D721Med (cell line): ENCODE measurements at regions not wholly inside any gene's neighbourhood (a gene's known extent, or its start where the extent isn't known, plus 50 kb on each side); places are given as distances from the start of the nearest gene placed in this dataset.

Experiments used
- DNase-seq: peaks from one replicate; pipeline ENCODE4 v3.0.0; 2011; ENCODE audit warnings: low spot score; ENCODE audit not compliant: insufficient read length
- FAIRE-seq: peaks from 2 replicates; lab custom pipeline; 2011; peaks lifted over from hg19 to GRCh38; lab: Jason Lieb, UNC
- CTCF ChIP-seq: IDR thresholded peaks from 2 replicates; pipeline ENCODE4 v1.5.1; 2012; ENCODE audit warnings: mild to moderate bottlenecking, control low read depth; ENCODE audit not compliant: insufficient read depth; ENCODE audit errors: missing control alignments

GRCh38 chr2:103818176-103818575 is 1035.7 kb upstream of the POU3F3 start:
- DNase-seq (no peak), FAIRE-seq (no peak)
- TF ChIP-seq CTCF = no peak

GRCh38 chr2:103819599-103819998 is 1034.3 kb upstream of the POU3F3 start:
- FAIRE-seq (no peak), DNase-seq (no peak)
- TF ChIP-seq CTCF = no peak

GRCh38 chr2:103823847-103824246 is 1030.1 kb upstream of the POU3F3 start:
- TF ChIP-seq CTCF = no peak
- DNase-seq = no peak
- no peak for FAIRE-seq

GRCh38 chr2:103847276-103847675 is 1006.6 kb upstream of the POU3F3 start:
- FAIRE-seq = no peak

GRCh38 chr2:103859238-103859637 is 994.7 kb upstream of the POU3F3 start:
- TF ChIP-seq CTCF = no peak
- FAIRE-seq = no peak
- DNase-seq = no peak

More at GRCh38 chr2:103847276-103847675, 1006.6 kb upstream of the POU3F3 start:
- DNase-seq = no peak
- no peak for TF ChIP-seq CTCF

GRCh38 chr2:103860016-103860415 is 993.9 kb upstream of the POU3F3 start:
- no peak for FAIRE-seq
- DNase-seq = no peak
- no peak for TF ChIP-seq CTCF

GRCh38 chr2:103868396-103868795 is 985.5 kb upstream of the POU3F3 start:
- TF ChIP-seq CTCF = no peak
- DNase-seq (no peak), FAIRE-seq (no peak)
